GM10266 (cell line): ENCODE measurements at regions not wholly inside any gene's neighbourhood (a gene's known extent, or its start where the extent isn't known, plus 50 kb on each side); places are given as distances from the start of the nearest gene placed in this dataset.

ENCODE experiments used
- DNase-seq: peaks from one replicate; pipeline ENCODE4 v3.0.0; 2012; ENCODE audit errors: extremely low spot score
- TF ChIP-seq, protein P1 (sequence below): IDR thresholded peaks from 2 replicates; pipeline ENCODE4 v1.5.1; 2012; ENCODE audit warnings: mild to moderate bottlenecking, low read depth; ENCODE audit not compliant: control insufficient read depth, insufficient read depth; ENCODE audit errors: missing control alignments

GRCh38 chr19:30780456-30780855 is 408.3 kb downstream of the ZNF536 start:
- TF ChIP-seq, protein P1, sequence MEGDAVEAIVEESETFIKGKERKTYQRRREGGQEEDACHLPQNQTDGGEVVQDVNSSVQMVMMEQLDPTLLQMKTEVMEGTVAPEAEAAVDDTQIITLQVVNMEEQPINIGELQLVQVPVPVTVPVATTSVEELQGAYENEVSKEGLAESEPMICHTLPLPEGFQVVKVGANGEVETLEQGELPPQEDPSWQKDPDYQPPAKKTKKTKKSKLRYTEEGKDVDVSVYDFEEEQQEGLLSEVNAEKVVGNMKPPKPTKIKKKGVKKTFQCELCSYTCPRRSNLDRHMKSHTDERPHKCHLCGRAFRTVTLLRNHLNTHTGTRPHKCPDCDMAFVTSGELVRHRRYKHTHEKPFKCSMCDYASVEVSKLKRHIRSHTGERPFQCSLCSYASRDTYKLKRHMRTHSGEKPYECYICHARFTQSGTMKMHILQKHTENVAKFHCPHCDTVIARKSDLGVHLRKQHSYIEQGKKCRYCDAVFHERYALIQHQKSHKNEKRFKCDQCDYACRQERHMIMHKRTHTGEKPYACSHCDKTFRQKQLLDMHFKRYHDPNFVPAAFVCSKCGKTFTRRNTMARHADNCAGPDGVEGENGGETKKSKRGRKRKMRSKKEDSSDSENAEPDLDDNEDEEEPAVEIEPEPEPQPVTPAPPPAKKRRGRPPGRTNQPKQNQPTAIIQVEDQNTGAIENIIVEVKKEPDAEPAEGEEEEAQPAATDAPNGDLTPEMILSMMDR, result no peak
- DNase-seq, result no peak

DNA sequence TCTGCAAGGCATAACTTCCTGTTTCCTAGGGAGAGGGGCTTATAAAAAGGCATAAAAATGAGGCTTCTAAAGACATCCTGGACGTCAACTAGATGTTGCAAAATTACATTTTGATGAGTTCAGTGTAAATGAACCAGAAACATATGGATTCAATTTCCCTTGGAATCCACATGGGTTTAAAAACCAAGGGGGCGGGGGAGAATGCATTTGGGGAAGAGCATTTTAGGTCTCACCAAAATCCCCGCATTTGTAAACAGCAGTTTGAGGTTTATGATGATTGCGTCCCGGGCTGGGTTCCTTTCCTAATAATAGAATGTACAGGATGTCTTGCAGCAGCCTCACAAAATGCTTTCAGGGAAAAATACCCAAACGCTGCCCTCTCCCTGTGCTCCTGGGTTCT is 407.8 kb downstream of the ZNF536 start:
- TF ChIP-seq, protein P1, result no peak

GRCh38 chr19:30778961-30779715 is 407.0 kb downstream of the ZNF536 start:
- DNase-seq, result no peak
- TF ChIP-seq, protein P1, result no peak

More for the DNA sequence above, 407.8 kb downstream of the ZNF536 start:
- no peak for DNase-seq

GRCh38 chr19:30778061-30778460 is 405.9 kb downstream of the ZNF536 start:
- no peak for DNase-seq
- TF ChIP-seq, protein P1, result no peak

DNA sequence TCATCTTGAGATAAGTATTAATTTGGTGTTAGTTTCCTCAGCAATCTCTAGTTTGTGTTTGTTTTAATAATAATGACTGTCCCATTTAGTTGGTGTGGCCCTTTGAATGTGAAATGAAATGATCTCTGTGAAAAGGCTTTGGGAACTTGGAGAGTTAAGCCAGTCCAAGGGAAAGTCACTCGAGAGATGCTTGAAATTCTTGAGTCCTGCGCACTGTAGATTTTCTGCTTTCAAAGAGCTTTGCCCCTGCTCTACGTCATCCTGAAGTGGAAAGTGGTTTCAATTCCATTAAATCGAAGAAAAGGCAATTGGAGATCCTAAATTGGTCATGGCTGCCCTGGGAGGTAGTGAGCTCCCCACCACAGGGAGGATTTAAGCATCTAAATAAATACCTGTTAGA is 403.8 kb downstream of the ZNF536 start:
- TF ChIP-seq, protein P1, result no peak
- no peak for DNase-seq

GRCh38 chr19:30774252-30774766 is 402.1 kb downstream of the ZNF536 start:
- TF ChIP-seq, protein P1, result no peak
- DNase-seq, result no peak

- TF ChIP-seq, protein P1, result no peak
- DNase-seq, result no peak
These were observed 390.5 kb downstream of the ZNF536 start for GRCh38 chr19:30762651-30763050.
